ENCODE measurements at regions not wholly inside any gene's neighbourhood (a gene's known extent, or its start where the extent isn't known, plus 50 kb on each side); places are given as distances from the start of the nearest gene placed in this dataset.

DNA sequence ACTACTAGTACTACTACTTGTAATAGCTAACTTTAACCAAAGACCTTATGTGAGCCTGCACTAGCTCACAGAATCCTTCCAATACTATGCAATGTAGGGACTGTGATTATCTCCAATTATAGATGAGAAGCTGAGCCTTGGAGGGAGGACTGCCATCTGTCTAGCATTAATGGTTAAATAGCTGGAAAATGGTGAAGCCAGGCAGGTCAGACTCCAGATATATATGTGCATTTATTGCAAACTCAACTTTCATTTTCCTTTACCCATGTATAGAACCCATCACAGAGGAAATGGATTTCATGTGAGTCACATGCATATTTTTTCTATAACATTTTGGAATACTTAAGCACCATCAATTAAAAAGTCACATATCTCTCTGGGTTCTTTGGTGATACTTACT is 229.9 kb downstream of the BCAS1 start:
- Histone ChIP-seq H3K27me3 (ENCODE audit: insufficient read depth, low read depth, severe bottlenecking) (no peaks in the 10 kb centered on the region), H3K9me3 (ENCODE audit: severe bottlenecking) (no peaks in the 10 kb centered on the region), H3K36me3 (no peaks in the 10 kb centered on the region), H3K4me3 (ENCODE audit: low read depth, low read length) (no peak overlapping the region), H3K27ac (no peak overlapping the region)
- DNase-seq = no peak
- TF ChIP-seq, protein P1, sequence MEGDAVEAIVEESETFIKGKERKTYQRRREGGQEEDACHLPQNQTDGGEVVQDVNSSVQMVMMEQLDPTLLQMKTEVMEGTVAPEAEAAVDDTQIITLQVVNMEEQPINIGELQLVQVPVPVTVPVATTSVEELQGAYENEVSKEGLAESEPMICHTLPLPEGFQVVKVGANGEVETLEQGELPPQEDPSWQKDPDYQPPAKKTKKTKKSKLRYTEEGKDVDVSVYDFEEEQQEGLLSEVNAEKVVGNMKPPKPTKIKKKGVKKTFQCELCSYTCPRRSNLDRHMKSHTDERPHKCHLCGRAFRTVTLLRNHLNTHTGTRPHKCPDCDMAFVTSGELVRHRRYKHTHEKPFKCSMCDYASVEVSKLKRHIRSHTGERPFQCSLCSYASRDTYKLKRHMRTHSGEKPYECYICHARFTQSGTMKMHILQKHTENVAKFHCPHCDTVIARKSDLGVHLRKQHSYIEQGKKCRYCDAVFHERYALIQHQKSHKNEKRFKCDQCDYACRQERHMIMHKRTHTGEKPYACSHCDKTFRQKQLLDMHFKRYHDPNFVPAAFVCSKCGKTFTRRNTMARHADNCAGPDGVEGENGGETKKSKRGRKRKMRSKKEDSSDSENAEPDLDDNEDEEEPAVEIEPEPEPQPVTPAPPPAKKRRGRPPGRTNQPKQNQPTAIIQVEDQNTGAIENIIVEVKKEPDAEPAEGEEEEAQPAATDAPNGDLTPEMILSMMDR (IDR thresholded peaks at IDR 0.05; ENCODE audit: low read depth, low read length) = no peak

DNA sequence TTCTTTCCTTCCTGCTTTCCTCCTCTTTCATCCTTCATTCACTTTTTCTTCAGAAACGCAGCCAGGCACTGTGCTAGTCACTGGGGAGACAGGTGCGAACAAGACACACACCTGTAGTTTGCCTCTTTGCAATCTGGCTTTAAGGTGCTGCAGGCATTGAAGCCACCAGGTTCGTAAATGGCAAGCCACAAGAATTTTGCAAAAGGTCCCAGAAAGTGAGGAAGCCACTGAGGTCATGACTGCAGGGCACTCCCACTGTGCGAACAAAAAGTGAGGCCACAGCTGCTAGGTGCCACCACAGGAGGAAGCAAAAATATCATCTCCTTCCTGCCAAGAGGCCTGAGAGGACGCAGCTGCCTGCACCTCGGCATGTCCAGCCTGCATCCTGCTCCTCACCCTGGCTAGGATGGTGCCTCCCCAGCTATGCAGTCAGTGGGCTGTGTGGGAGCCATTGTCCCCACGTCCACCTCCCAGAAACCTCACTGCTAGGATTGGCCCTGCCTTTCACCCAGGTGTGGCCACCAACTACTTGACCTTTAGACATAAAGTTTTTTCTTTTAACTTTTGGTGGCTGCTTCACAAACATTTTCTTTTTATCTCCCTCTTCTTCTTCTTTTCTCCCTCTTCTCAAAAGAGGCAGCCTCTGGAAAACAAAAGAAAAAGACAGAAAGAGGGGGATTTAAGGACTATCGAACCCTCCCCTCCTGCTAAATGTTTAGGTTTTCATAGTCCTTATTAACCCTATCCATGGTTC is 230.8 kb downstream of the BCAS1 start:
- TF ChIP-seq, protein P1 (IDR thresholded peaks at IDR 0.05; ENCODE audit: low read depth, low read length) = no peak
- Histone ChIP-seq H3K36me3 (no peaks in the 10 kb centered on the region), H3K9me3 (ENCODE audit: severe bottlenecking) (no peaks in the 10 kb centered on the region), H3K4me3 (ENCODE audit: low read depth, low read length) (no peak overlapping the region), H3K27me3 (ENCODE audit: insufficient read depth, low read depth, severe bottlenecking) (no peaks in the 10 kb centered on the region), H3K27ac (no peak overlapping the region)
- DNase-seq = no peak

DNA sequence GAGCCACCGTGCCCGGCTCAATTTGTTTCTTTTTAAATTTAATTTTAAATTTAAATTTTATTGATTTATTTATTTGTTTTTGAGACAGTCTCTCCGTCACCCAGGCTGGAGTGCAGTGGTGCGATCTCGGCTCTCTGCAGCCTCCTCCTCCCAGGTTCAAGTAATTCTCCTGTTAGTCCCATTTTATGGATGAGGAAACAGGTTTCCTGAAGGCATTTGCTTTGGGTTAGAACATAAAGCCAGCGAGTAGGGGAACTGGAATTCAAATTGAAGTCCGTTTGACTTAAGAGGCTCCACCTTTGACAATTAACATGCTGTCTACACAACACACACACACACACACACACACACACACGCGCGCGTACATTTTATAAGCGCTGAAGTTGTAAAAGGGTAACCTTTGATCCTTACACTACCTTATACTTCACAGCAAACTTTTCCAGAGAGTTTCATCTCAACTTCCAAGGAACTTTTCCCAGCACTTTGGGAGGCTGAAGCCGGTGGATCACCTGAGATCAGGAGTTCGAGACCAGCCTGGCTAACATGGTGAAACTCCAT is 232.0 kb downstream of the BCAS1 start:
- Histone ChIP-seq H3K9me3 (ENCODE audit: severe bottlenecking) (no peaks in the 10 kb centered on the region), H3K27me3 (ENCODE audit: insufficient read depth, low read depth, severe bottlenecking) (no peaks in the 10 kb centered on the region), H3K27ac (no peak overlapping the region), H3K36me3 (no peaks in the 10 kb centered on the region), H3K4me3 (ENCODE audit: low read depth, low read length) (no peak overlapping the region)
- no peak for DNase-seq
- TF ChIP-seq, protein P1 (IDR thresholded peaks at IDR 0.05; ENCODE audit: low read depth, low read length) = no peak

DNA sequence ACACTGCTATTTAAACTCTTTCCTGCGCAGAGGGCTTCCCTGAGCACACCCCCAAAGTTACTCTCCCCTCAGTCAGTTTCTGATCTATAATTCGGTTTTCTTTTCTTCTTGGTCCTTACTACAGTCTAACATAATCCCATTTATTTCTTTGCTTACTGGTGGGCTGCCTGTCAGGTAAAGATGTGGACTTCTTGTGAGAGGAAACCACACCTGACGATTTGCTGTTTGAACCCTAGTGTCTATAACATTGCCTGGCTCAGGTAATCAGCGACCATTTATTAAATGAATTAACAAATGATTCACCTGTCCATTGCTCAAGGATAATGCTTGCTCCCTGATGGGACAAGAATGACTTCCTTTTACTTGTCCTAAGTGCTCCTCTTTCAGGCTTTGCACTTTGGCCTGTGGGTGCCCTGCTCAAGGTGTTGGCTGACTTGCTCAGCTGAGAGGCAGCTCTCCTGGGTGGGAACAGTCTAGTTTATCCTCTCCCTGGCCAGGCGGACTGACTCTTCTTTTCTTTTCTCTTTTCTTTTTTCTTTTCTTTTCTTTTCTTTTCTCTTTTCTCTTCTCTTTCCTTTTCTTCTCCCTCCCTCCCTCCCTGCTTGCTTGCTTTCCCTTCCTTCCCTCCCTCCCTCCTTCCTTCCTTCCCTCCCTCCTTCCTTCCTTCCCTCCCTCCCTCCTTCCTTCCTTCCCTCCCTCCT is 233.1 kb downstream of the BCAS1 start:
- H3K36me3 ChIP-seq = no peaks in the 10 kb centered on the region
- no peak for DNase-seq
- no peak overlapping the region for H3K27ac ChIP-seq

DNA sequence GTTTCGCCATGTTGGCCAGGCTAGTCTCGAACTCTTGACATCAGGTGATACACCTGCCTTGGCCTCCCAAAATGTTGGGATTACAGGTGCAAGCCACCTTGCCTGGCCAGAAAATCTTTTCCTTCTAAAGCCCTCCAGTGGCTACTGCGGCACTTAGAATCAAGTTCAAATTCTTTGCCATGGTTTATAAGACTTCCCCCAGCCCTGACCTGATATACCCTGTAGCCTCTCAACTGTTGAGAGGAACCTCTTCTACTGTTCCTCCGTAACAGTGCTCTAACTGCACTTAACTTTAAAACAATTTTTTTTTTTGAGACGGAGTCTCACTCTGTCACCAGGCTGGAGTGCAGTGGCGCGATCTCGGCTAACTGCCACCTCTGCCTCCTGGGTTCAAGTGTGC is 235.6 kb downstream of the BCAS1 start:
- H3K27ac ChIP-seq = no peak overlapping the region
- DNase-seq = no peak
- H3K36me3 ChIP-seq = no peaks in the 10 kb centered on the region
- H3K4me3 ChIP-seq (ENCODE audit: low read depth, low read length) = no peak overlapping the region
- TF ChIP-seq, protein P1 (IDR thresholded peaks at IDR 0.05; ENCODE audit: low read depth, low read length) = no peak
- H3K27me3 ChIP-seq (ENCODE audit: insufficient read depth, low read depth, severe bottlenecking) = no peaks in the 10 kb centered on the region
- H3K9me3 ChIP-seq (ENCODE audit: severe bottlenecking) = no peaks in the 10 kb centered on the region

More for the DNA sequence above, 233.1 kb downstream of the BCAS1 start:
- no peaks in the 10 kb centered on the region for H3K9me3 ChIP-seq (ENCODE audit: severe bottlenecking)
- TF ChIP-seq, protein P1 (IDR thresholded peaks at IDR 0.05; ENCODE audit: low read depth, low read length) = no peak
- no peak overlapping the region for H3K4me3 ChIP-seq (ENCODE audit: low read depth, low read length)
- no peaks in the 10 kb centered on the region for H3K27me3 ChIP-seq (ENCODE audit: insufficient read depth, low read depth, severe bottlenecking)
